Loucy (cell line): ENCODE measurements at regions not wholly inside any gene's neighbourhood (a gene's known extent, or its start where the extent isn't known, plus 50 kb on each side); places are given as distances from the start of the nearest gene placed in this dataset.
"Not testable (repeated sequence)": the region's sequence is repeated elsewhere in the genome, so short reads cannot be mapped to it uniquely, and the experiment has no call there.

Experiments used
- H2AFZ ChIP-seq: fragments of 200-600 bp; sonication (generic); 2 replicates; pipeline ENCODE4 v1.6.0; 2016; ENCODE audit warnings: antibody characterized with exemption, mild to moderate bottlenecking, low read length, moderate library complexity
- H3F3A ChIP-seq: fragments of 200-600 bp; 2 replicates; pipeline ENCODE4 v1.6.0; 2016; ENCODE audit warnings: antibody characterized with exemption, low read depth, mild to moderate bottlenecking
- H3K27me3 ChIP-seq: fragments of 200-600 bp; sonication (generic); 2 replicates; pipeline ENCODE4 v1.6.1; 2014; ENCODE audit warnings: low read length, mild to moderate bottlenecking; ENCODE audit not compliant: insufficient read depth, poor library complexity, severe bottlenecking
- H3K36me3 ChIP-seq: fragments of 200-600 bp; sonication (generic); 2 replicates; pipeline ENCODE4 v1.6.1; 2016; ENCODE audit warnings: low read length; ENCODE audit not compliant: insufficient read depth
- H3K4me1 ChIP-seq: fragments of 200-600 bp; sonication (generic); 2 replicates; pipeline ENCODE4 v1.5.1; 2014; ENCODE audit warnings: low read length, mild to moderate bottlenecking; ENCODE audit not compliant: insufficient read depth, poor library complexity, severe bottlenecking
- H3K4me2 ChIP-seq: fragments of 200-600 bp; sonication (generic); 2 replicates; pipeline ENCODE4 v1.6.0; 2014; ENCODE audit warnings: antibody characterized with exemption, low read length, low read depth, mild to moderate bottlenecking; ENCODE audit not compliant: poor library complexity, severe bottlenecking
- H3K4me3 ChIP-seq: fragments of 200-600 bp; sonication (generic); 2 replicates; pipeline ENCODE4 v1.5.1; 2014; ENCODE audit warnings: low read length, mild to moderate bottlenecking, mixed read lengths; ENCODE audit not compliant: poor library complexity, severe bottlenecking
- H3K79me2 ChIP-seq: fragments of 200-600 bp; sonication (generic); 2 replicates; pipeline ENCODE4 v1.6.1; 2014; ENCODE audit warnings: low read length; ENCODE audit not compliant: insufficient read depth
- H3K9ac ChIP-seq: fragments of 200-600 bp; sonication (generic); 2 replicates; pipeline ENCODE4 v1.6.0; 2014; ENCODE audit warnings: mild to moderate bottlenecking, low read depth, low read length, moderate library complexity; ENCODE audit not compliant: poor library complexity, severe bottlenecking
- H3K9me2 ChIP-seq: fragments of 200-600 bp; sonication (generic); replicated peaks from 2 replicates; pipeline ENCODE4 v1.6.1; 2016; ENCODE audit warnings: low read depth, low read length, mixed read lengths
- H3K9me3 ChIP-seq: fragments of 200-600 bp; sonication (generic); 2 replicates; pipeline ENCODE4 v1.6.1; 2014; ENCODE audit warnings: mild to moderate bottlenecking, antibody characterized with exemption, low read length, low read depth; ENCODE audit not compliant: insufficient read depth
- H4K20me1 ChIP-seq: fragments of 200-600 bp; sonication (generic); 2 replicates; pipeline ENCODE4 v1.6.0; 2014; ENCODE audit warnings: antibody characterized with exemption, low read length, mild to moderate bottlenecking; ENCODE audit not compliant: insufficient read depth, poor library complexity, severe bottlenecking
- EZH2phosphoT487 ChIP-seq: fragments of 200-600 bp; IDR thresholded peaks from 2 replicates; pipeline ENCODE4 v1.6.1; 2018; ENCODE audit warnings: antibody characterized with exemption, mild to moderate bottlenecking, moderate library complexity, borderline replicate concordance
- TF ChIP-seq, protein P1 (sequence below): fragments of 200-600 bp; sonication (generic); conservative IDR thresholded peaks from 2 replicates; pipeline ENCODE4 v1.5.1; 2014; ENCODE audit warnings: mild to moderate bottlenecking, antibody characterized with exemption, low read length

DNA sequence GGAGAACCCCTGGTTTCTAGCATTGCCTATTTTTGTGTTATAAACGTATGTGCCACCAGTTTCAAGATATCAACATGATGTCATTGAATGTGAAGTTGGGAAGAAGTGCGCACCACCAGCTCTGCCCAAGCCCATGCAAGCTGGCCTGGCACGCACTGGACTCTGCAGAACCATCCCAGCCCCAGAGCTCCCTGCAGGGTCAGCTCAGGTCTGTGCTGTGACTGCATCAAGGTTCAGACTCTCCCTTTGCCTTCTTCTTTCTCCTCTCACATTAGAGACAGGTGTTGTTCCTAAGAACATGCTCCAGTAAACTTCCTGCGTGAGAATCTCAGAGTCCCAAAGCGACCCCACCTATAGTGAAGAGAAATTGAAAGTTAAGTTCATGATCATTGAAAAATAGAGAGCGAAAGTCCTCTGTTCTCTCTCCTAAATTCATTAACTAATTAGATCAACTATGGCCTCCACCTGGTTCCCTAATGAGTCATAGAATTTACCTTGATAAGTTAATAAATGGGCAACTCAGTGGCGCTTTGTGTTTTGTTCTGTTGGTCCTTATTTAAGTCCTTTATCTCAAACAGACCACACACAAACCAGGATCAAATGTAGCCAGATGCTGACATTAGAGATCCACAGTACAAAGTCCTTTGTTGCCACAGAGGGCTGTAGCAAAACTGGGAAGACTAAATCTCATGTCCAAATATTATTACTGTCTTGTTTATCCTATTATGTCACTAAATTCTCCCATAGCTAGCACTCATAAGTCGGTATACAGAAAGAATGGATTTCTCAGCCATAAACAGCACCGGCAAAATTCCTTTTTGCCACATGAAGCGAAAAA lies 432.3 kb downstream of the STK39 start:
- Histone ChIP-seq H3K9me3 (no peaks in the 10 kb centered on the region), H3F3A (no peaks in the 10 kb centered on the region), H3K4me3 (no peak overlapping the region), H3K27me3 (no peaks in the 10 kb centered on the region), H3K9me2 (no peaks in the 10 kb centered on the region), H3K9ac (no peak overlapping the region), H3K36me3 (no peaks in the 10 kb centered on the region), H3K4me1 (no peaks in the 10 kb centered on the region), H3K4me2 (no peak overlapping the region), H3K79me2 (no peaks in the 10 kb centered on the region), H4K20me1 (no peaks in the 10 kb centered on the region), H2AFZ (no peak overlapping the region)
- no peak for TF ChIP-seq EZH2phosphoT487
- TF ChIP-seq, protein P1, sequence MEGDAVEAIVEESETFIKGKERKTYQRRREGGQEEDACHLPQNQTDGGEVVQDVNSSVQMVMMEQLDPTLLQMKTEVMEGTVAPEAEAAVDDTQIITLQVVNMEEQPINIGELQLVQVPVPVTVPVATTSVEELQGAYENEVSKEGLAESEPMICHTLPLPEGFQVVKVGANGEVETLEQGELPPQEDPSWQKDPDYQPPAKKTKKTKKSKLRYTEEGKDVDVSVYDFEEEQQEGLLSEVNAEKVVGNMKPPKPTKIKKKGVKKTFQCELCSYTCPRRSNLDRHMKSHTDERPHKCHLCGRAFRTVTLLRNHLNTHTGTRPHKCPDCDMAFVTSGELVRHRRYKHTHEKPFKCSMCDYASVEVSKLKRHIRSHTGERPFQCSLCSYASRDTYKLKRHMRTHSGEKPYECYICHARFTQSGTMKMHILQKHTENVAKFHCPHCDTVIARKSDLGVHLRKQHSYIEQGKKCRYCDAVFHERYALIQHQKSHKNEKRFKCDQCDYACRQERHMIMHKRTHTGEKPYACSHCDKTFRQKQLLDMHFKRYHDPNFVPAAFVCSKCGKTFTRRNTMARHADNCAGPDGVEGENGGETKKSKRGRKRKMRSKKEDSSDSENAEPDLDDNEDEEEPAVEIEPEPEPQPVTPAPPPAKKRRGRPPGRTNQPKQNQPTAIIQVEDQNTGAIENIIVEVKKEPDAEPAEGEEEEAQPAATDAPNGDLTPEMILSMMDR = no peak

DNA sequence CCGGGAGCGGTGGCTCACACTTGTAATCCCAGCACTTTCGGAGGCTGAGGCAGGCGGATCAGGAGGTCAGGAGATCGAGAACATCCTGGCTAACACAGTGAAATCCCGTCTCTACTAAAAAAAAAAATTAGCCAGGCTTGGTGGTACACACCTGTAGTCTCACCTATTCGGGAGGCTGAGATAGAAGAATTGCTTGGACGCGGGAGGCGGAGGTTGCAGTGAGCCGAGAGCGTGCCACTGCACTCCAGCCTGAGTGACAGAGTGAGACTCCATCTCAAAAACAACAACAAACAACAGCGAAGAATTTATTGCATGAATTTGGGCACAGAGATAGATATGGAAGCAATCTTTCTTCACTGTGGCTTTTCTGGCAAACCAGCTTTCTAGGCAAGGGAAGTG lies 432.9 kb downstream of the STK39 start:
- H3K9me3 ChIP-seq, H3K27me3 ChIP-seq, H3K4me1 ChIP-seq, H3K9me2 ChIP-seq, H3F3A ChIP-seq, H3K4me2 ChIP-seq, H3K36me3 ChIP-seq, H3K4me3 ChIP-seq, H4K20me1 ChIP-seq, H2AFZ ChIP-seq, H3K9ac ChIP-seq, H3K79me2 ChIP-seq: not testable (repeated sequence)

DNA sequence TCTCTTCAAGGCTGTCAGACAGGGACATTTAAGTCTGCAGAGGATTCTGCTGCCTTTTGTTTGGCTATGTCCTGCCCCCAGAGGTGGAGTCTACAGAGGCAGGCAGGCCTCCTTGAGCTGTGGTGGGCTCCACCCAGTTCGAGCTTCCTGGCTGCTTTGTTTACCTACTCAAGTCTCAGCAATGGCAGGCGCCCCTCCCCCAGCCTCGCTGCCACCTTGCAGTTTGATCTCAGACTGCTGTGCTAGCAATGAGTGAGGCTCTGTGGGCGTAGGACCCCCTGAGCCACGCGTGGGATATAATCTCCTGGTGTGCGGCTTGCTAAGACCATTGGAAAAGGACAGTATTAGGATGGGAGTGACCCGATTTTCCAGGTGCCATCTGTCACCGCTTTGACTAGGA lies 437.6 kb downstream of the STK39 start:
- not testable (repeated sequence) for H2AFZ ChIP-seq, H3F3A ChIP-seq, H3K36me3 ChIP-seq, H4K20me1 ChIP-seq, H3K79me2 ChIP-seq, H3K9ac ChIP-seq, H3K4me1 ChIP-seq, H3K27me3 ChIP-seq, H3K4me3 ChIP-seq, H3K9me2 ChIP-seq, H3K4me2 ChIP-seq, H3K9me3 ChIP-seq

DNA sequence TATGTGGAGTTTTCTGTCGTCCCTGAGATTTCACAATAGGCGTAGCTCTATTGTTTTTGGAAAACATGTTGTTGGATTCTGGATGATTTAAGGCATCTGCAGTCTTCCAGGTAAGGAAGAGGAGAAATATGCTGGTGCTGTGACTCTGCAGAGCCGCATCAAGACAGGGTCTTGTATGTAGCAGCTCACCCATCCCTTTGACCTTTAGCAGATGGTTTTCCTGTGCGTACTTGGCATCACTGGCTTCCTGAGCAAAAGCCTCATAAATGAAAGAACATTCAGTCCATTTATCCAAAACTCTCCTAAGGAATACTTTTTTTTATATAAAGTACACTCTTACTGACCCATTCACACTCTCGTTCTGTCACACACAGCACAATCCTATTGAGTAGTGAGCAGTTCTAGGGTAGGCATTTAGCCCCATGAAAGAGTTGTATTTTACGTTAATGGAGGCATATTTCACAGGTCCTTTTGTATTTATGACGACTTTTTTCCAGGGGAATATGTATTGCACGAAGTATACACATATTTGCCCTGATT lies 443.9 kb downstream of the STK39 start:
- no peaks in the 10 kb centered on the region for H3F3A ChIP-seq
- H2AFZ ChIP-seq = no peak overlapping the region
- no peaks in the 10 kb centered on the region for H3K79me2 ChIP-seq
- no peak overlapping the region for H3K4me2 ChIP-seq
- no peaks in the 10 kb centered on the region for H3K4me1 ChIP-seq
- no peak for TF ChIP-seq EZH2phosphoT487
- TF ChIP-seq, protein P1 = no peak
- no peaks in the 10 kb centered on the region for H3K27me3 ChIP-seq
- no peak overlapping the region for H3K4me3 ChIP-seq
- H3K36me3 ChIP-seq = no peaks in the 10 kb centered on the region
- no peak overlapping the region for H3K9ac ChIP-seq
- no peaks in the 10 kb centered on the region for H3K9me3 ChIP-seq
- H3K9me2 ChIP-seq = no peaks in the 10 kb centered on the region
- no peaks in the 10 kb centered on the region for H4K20me1 ChIP-seq
